Cerebellar cortex (tissue), 1 donor: ENCODE measurements at regions not wholly inside any gene's neighbourhood (a gene's known extent, or its start where the extent isn't known, plus 50 kb on each side); places are given as distances from the start of the nearest gene placed in this dataset.
A peak's percentile ranks its signal among the peaks of the same experiment; 100 is the strongest.

Experiments used
- DNase-seq: peaks from one replicate; pipeline ENCODE4 v3.0.0-alpha.2; 2015; ENCODE audit warnings: low spot score

GRCh38 chr2:137824501-137824900 lies 139.8 kb upstream of the HNMT start:
- no peak for DNase-seq

GRCh38 chr2:137826373-137827372 lies 137.6 kb upstream of the HNMT start:
- no peak for DNase-seq

GRCh38 chr2:137828624-137829023 lies 135.6 kb upstream of the HNMT start:
- DNase-seq: no peak

- DNase-seq: no peak
Measured at GRCh38 chr2:137829251-137829650, 135.0 kb upstream of the HNMT start.

GRCh38 chr2:137834760-137835379 lies 129.4 kb upstream of the HNMT start:
- DNase-seq: no peak

GRCh38 chr2:137836671-137837070 lies 127.6 kb upstream of the HNMT start:
- no peak for DNase-seq

- DNase-seq: no peak
Measured at GRCh38 chr2:137837830-137838229, 126.4 kb upstream of the HNMT start.

GRCh38 chr2:137838255-137839092 lies 125.8 kb upstream of the HNMT start:
- peak; percentile 51 for DNase-seq

- no peak for DNase-seq
Measured at GRCh38 chr2:137842430-137842829, 121.8 kb upstream of the HNMT start.

GRCh38 chr2:137842952-137843351 lies 121.3 kb upstream of the HNMT start:
- DNase-seq: no peak

GRCh38 chr2:137845422-137845821 lies 118.9 kb upstream of the HNMT start:
- no peak for DNase-seq

- no peak for DNase-seq
Measured at GRCh38 chr2:137846993-137847392, 117.3 kb upstream of the HNMT start.

GRCh38 chr2:137847443-137847842 lies 116.8 kb upstream of the HNMT start:
- no peak for DNase-seq

- DNase-seq: no peak
Measured at GRCh38 chr2:137857881-137858280, 106.4 kb upstream of the HNMT start.

GRCh38 chr2:137862651-137863050 lies 101.6 kb upstream of the HNMT start:
- no peak for DNase-seq

- peak; percentile 59 for DNase-seq
Measured at GRCh38 chr2:137865954-137866540, 98.2 kb upstream of the HNMT start.

GRCh38 chr2:137870682-137871081 lies 93.6 kb upstream of the HNMT start:
- DNase-seq: no peak

GRCh38 chr2:137872577-137872976 lies 91.7 kb upstream of the HNMT start:
- DNase-seq: no peak

GRCh38 chr2:137873536-137874244 lies 90.6 kb upstream of the HNMT start:
- DNase-seq: no peak

- no peak for DNase-seq
Measured at GRCh38 chr2:137879121-137879520, 85.2 kb upstream of the HNMT start.

- DNase-seq: no peak
Measured at GRCh38 chr2:137881711-137882110, 82.6 kb upstream of the HNMT start.
